CD4-positive, alpha-beta T cell treated with Interleukin-6 at 100 ng/mL for 8 hours (primary cell): ENCODE measurements at regions not wholly inside any gene's neighbourhood (a gene's known extent, or its start where the extent isn't known, plus 50 kb on each side); places are given as distances from the start of the nearest gene placed in this dataset.
A peak's percentile ranks its signal among the peaks of the same experiment; 100 is the strongest.
"Not testable (repeated sequence)": the region's sequence is repeated elsewhere in the genome, so short reads cannot be mapped to it uniquely, and the experiment has no call there.

Experiments used
- DNase-seq: peaks from one replicate; pipeline ENCODE4 v3.0.0-alpha.2; 2020; ENCODE audit warnings: mixed read lengths, low spot score

DNA sequence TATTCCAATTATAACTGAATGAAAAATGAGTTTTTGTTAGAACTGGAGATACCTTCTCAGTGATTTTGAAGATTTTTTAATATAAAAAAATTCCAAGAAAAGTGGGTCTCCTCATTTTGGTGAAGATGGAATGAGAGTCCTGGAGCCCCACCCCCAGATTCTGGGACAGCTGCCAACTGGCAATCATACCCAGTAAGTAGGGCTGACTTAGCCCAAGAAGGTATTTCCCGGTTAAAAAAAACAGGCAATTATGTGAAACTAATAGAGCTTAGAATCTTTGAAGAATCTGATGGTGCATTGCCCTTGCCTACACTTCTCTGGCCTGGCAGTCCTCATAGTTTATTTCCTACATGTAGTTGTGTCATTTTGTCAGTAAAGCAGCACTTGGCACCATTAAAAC, 52.8 kb upstream of the VWDE start:
- DNase-seq: no peak

DNA sequence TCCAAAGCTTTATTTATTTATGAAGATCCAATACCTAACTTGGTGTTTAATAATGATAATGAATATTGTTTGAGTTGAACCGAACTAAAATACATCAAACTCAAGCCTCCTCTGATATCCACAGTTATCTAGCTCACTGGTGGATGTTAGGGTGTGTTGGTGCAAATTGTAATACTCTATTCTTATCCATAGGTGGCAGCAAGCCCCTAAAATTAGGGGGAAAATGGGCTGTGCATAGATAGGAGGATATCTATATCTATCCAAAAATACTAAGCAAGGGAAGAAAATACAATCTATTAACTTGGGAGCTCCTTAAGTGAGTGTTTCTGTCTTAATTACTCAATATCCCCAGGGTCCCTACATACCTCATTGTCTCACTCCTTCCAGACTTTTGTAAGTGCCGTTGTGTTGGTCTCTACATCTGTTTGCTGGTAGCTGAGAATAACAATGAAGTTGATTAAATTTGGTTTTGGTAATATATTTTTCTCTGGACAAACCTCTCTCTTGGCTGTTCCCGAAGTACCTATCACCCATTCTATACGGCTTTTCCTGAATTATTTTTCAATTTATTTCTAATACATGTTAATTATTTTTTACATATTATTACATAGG, 55.0 kb upstream of the VWDE start:
- DNase-seq: peak; percentile 9

DNA sequence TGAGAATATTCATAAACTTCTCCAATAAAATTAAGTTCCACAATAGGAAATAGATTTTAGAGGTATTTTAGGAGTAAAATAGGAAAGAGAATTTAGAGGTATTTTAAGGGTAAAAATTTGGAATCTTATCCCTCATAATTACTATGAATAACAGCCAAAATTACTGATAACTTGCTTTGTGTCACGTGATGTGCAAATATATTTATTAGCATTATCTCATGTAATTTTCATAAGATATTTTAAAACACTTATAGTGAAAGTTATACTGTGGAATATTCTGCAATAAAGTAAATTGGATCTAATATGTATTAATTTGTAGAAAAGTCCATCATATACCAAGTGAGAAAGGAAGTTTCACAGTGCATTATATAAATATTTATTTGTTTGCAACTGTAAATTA, 64.2 kb upstream of the VWDE start:
- no peak for DNase-seq

DNA sequence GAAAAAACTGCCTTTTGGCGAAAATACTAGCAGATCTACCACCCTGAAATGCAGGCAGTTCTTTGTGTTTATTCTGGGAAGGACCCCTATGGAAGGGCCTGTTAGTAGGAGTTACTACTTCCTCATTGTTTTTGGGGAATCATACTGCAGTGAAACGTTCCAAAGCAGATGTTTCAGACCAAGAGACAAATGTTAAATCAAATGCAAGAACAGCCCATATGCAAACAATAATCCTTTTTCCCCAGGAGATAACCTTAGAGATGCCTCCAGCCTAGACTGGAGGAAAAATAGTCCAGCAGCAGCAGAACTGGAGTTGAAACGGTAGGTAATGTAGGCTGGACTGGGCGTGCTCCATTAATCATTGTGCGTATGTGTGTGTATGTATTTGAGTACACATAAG, 65.9 kb upstream of the VWDE start:
- no peak for DNase-seq

DNA sequence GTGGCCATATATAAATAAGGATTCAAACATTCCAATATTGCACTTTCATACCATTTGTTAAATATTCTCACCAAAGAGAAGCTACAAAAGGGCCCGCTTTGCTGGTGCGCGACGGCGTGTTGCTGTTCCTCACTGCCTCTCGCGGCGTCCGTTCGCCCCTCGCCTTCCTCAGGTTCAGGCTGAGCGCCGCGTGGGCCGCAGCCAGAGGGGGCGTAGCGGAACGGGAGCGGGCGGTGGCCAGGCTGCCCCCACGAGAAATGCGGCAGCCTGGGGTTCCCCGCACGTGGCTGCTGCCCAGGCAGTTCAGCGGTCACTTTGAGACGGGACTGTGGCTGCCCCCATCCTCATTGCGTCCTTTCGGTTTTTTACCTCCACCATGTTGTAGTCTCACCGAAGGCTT, 67.3 kb upstream of the VWDE start:
- DNase-seq: no peak

DNA sequence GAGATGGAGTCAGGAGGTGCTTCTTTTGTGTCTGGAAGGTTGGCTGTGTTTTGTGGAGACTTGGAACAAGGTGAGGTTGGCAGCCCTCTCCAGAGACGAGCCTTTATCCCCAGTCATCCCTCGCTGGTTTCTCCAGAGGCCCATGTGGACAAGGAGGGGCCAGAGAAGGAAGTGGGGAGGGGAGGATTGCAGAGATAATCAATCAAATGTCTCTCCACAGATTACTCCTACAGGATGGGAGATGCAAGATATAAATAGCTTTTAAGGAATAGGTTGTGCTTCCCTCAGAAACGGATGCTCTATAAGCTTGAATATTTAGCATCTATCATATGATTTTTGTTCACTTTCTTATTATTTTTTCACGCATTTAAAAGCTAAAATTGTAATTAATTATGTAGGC, 70.4 kb upstream of the VWDE start:
- no peak for DNase-seq

DNA sequence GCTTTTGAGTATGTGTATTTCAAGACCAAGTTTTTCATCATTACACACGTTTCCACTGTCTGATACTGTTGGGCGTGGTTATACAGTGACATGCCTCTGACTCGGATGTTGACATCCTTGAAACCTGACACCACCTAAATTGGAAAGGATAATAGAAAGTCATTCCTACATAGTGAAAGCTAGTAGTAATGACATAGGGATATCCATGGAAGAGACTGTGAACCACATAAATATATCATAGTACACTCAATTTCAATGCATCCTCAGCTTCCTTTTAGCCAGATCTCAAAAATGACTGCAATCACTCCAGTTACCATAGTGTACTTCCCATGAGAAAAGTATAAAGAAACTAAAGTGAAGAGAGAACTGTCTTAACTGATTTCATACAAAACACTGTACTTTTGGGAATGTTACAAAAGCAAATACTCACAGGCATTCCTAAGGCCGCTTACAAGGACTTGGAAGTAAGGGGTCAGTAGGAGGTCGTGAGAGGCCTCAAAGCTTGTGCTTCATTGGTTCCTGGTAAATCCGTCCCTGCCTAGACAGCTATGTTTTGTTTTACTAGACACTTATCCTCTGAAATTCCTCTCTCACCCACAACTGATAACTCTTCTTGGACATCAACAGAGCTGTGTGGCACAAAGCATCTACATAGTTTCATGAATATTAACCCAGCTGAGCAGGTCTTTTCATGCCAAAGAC, 71.8 kb upstream of the VWDE start:
- DNase-seq: no peak

DNA sequence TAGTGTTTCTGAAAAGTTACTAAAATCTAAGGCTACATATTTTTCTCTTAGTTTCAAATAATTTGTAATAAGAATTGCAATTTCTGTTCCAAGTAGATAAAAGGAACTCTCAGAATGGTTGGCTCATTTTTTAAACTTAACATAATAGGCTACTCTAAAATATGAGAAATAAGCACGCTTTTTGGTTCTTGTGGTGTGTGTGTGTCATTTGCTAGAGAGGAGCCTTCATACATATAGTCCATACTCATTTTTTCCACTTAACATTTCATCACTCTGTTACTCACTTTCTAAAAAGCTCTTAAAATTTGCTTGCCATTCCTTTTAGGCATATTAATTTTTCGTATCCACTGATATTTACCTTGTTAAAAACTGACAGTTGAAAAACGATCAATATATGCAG, 74.0 kb upstream of the VWDE start:
- no peak for DNase-seq

DNA sequence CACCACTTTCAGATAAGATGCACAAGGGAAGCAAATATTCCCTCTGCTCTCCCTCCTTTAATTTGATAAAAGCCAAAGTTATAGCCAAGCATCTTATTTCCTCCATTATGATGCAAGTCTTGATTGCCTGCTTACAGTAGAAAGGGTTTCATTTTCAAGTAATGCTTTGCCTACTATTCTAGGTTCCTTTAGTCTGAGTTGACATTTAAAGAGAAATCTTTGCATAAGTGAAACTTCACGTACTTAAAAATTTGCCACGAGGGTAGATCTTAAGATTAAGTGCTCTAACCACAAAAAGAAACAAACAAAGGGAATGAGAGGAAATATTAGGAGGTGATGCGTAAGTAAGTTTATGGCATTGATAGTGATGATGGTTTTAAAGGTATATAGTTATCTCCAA, 78.1 kb upstream of the VWDE start:
- no peak for DNase-seq

DNA sequence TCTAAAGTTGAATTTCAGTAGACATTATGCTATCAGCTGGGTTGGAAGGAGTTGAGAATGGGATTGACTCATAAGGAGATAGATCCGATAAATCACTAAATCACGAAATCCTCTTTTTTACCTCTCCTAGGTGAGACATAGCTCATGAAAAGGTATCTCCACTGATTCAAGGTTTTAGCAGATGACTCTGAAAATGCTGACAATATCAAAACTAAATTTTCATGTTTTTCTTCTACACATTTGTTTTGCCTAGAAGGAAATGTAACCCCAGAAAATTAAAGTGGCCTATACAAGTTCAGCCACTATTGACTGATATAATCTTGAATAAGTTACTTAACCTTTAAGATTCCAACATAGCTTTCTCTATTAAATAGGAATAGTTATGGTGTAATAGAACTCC, 82.2 kb upstream of the VWDE start:
- DNase-seq: no peak

DNA sequence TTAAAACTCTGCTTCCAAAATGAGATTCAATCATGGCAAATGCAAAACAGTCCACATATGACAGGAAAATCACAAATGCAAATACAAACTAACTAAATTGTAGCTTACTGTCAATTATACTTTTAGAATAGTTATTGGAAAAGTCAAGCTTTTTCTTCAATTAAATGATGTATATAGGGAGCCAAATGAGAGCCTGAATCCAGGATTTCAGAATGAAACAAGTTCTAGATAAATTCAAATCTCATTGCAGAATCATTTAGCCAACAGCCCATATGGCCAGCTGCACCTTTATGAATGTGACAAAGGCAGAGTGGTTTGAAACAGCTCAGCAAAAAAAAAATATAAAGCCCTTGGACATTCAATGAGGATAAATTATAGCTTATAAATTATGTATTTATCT, 82.2 kb upstream of the SCIN start:
- no peak for DNase-seq

DNA sequence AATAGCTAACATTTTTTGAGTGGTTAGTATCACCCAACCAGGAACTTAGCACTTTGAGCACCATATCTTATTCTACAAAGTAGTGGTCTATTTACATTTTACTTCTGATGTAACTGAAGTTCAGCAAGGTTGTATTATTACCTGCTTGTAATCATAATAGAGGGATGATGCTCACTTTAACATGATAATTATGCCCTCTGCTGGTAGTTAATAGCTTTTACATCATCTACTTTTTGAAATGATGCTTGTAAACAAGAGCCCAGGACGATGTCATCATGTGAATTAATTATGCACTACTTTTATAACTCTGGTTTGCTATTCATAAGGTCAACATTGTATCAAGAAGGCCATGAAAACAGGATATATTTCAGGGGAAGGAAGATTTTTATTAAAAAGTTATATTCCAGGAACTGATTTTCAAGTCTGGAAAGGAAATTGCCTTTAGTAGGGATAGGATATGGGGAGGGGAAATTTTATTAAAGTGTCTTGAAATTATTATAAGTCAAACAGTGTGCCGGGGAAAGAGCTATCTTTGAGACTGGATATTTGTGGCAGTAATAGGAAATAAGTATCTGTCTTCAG, 80.3 kb upstream of the SCIN start:
- peak; percentile 5 for DNase-seq

DNA sequence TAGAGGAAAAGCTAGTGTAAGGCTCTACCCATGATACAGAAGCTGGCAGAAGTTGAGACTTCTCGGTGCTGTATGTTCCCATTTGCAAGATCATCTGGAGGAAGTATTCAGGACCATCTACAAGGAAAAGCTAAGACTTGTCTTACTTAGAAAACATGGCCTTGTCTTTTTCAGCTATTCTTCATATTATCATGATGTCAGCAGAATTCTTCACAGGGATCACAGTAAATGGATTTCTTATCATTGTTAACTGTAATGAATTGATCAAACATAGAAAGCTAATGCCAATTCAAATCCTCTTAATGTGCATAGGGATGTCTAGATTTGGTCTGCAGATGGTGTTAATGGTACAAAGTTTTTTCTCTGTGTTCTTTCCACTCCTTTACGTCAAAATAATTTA, 79.6 kb upstream of the SCIN start:
- no peak for DNase-seq

DNA sequence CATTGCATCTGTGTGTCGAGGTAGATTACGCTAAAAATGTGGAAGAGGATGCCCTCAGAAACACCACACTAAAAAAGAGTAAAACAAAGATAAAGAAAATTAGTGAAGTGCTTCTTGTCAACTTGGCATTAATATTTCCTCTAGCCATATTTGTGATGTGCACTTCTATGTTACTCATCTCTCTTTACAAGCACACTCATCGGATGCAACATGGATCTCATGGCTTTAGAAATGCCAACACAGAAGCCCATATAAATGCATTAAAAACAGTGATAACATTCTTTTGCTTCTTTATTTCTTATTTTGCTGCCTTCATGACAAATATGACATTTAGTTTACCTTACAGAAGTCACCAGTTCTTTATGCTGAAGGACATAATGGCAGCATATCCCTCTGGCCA, 79.0 kb upstream of the SCIN start:
- DNase-seq: no peak

DNA sequence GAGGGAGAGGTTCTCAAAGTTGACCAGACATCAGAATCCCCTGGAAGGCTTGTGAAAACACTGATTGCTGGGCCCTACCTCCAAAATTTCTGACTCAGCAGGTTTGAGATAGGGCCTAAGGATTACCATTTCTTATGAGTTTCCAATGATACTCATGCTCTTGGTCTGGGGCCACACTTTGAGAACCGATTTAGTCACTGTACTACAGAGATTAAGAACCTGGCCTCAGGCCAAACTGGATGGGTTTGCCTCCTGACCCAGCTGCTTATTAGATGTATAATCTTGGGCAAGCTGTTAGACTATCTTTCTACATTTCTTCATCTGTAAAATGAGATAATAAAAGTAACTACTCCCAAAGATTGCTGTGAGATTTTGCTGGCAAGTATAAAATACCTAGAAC, 77.1 kb upstream of the SCIN start:
- DNase-seq: no peak

DNA sequence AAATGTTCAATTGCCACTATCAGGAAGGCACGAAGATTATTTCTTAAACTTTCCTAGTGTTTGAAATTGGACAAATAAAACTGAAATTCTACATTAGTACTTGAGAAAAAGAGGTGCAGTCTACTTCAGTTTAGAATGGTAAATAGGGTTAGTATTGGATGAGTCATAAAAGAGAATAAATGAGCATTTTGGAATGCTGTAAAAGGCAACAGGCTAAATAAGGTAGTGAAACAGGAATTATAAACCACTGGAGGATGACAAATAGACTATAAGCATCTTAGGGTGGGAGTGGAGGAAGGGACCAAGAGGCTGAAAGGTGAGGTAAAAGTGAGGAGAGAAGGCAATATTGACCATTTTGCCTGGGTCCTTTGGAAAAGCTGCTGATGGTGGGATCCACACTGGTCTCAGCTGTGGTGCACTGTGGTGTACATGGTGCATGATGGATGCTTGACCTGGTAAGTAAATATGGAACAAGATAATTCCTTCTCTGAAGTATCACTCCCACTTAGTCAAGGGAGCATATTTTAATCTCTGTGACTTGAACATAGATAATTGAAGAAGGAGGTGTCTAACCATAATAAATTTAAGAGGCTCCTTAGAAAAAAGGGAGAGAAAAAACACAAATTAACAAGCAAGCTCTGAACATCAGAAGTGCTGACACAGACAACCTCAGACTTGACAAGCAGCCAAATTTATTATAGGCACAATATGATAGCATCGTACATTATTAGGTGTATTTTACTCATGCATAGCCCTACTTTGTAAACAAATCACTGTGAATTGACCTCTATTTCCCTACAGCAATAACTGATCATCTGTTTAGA, 76.4 kb upstream of the SCIN start:
- DNase-seq: no peak

DNA sequence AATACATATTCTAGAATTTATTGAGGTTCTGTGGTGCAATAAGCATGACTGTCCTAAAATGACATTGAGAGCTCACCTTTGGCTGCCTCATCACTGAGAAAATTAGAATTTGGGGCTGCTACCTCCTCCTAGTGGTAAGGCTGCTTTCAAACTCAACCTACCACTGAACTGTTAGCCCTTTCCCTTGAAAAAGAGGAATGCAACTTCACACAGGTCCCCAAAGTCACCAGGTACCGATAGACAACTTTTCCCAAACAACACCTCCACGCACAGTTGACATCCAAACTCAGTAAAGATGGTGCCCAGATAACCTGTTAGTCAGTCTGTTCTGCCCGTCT, 75.9 kb upstream of the SCIN start:
- DNase-seq: no peak

DNA sequence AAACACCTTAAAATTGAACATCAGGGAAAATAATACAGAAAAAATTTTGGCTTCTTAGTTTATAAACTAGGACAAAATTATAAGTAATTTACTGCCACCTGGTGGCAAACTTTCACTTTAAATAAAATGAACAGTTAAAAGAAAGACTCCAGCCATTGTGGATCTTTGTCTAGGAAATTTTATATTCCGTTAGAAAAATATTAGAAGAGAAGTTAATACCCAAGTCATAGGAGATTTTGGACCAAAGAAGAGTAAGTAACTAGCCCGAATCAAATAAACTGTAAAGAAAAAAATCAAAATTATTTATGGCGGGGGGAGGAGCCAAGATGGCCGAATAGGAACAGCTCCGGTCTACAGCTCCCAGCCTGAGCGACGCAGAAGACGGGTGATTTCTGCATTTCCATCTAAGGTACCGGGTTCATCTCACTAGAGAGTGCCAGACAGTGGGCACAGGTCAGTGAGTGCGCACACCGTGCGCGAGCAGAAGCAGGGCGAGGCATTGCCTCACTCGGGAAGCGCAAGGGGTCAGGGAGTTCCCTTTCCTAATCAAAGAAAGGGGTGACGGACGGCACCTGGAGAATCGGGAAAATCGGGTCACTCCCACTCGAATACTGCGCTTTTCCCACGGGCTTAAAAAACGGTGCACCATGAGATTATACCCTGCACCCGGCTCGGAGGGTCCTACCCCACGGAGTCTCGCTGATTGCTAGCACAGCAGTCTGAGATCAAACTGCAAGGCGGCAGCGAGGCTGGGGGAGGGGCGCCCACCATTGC, 73.4 kb upstream of the SCIN start:
- not testable (repeated sequence) for DNase-seq

DNA sequence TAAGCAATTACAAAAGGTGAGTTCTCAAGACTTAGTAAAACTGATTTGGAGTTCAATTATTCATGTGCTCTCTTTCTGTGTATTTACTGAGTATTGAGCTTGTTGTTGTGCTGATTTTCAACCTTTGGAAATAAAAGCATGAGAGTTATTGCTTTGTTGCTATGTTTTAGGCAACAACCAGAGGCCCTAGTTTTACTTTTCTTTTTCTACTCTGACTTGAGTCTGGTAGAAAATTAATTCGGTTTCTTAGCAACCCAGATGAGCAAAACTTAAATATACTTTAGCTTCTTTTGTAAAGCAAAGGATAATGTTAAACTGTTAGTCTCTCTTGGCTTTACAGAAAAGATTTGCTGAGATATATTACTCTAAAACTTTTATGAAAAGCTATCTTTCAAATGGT, 66.4 kb upstream of the SCIN start:
- DNase-seq: no peak

DNA sequence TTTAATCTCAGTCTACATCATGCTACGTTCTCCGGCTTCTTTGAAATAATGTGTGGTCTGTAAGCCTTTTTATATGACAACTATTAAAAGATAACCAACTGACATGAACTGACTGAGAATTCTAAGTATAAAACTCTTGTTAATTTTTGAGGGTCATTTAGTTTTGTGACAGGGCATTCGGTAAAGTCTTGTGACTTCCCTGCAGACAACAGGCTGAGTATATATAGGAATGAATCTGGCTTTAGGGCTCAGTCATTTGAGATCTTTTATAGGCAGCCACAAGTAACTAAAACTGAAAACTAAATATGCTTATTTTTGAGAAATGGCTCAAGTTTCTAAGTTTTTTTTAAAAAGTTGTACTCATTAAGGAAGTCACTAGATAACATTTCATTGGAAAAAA, 62.5 kb upstream of the SCIN start:
- no peak for DNase-seq

DNA sequence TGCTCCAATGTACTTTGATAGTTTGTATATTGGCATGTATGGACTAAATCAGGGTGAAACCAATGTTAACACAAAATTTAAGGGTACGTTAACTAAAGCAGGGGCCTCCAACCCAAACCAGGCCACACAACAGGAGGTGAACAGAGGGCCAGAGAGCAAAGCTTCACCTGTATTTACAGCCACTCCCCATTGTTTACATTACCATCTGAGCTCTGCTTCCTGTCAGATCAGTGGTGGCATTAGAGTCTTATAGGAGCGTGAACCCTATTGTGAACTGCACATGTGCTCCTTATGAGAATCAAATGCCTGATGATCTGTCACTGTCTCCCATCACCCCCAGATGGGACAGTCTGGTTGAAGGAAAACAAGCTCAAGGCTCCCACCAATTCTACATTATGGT, 62.0 kb upstream of the SCIN start:
- DNase-seq: no peak

DNA sequence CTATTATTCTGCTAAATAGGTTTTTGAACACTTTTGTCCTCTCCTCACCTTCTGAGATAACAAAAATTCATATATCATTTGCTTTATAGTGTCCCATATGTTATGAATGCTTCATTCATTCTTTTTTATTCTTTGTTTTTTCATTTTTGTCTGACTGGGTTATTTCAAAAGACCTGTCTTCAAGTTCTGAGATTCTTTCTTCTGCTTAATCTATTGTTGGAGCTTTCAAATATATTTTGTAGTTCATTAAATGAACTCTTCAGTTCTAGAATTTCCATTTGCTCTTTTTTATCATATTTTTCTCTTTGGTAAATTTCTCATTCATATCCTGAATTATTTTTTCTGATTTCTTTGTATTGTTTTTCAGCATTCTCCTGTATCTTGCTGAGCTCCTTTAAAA, 53.1 kb upstream of the SCIN start:
- DNase-seq: no peak
